NOMO-1 treated with DMSO at 0.1 percent for 48 hours (cell line): ENCODE measurements at regions not wholly inside any gene's neighbourhood (a gene's known extent, or its start where the extent isn't known, plus 50 kb on each side); places are given as distances from the start of the nearest gene placed in this dataset.
A peak's percentile ranks its signal among the peaks of the same experiment; 100 is the strongest.
"Not testable (repeated sequence)": the region's sequence is repeated elsewhere in the genome, so short reads cannot be mapped to it uniquely, and the experiment has no call there.

Experiments
- DNase-seq: peaks from one replicate; lab custom pipeline; 2025; ENCODE audit not compliant: unreplicated experiment; lab: John Stamatoyannopoulos, UW

- peak; percentile 71 for DNase-seq
Observed at GRCh38 chr1:145191272-145191675, 50.7 kb downstream of the PPIAL4D start.

- not testable (repeated sequence) for DNase-seq
Observed at GRCh38 chr1:145189543-145190030, 52.4 kb downstream of the PPIAL4D start.

- DNase-seq, result peak; percentile 35
Observed at GRCh38 chr1:145188869-145189542, 53.0 kb downstream of the PPIAL4D start.

- not testable (repeated sequence) for DNase-seq
Observed at GRCh38 chr1:145182606-145183413, 59.2 kb downstream of the PPIAL4D start.

GRCh38 chr1:145176285-145176925 is 65.6 kb downstream of the PPIAL4D start:
- not testable (repeated sequence) for DNase-seq

GRCh38 chr1:145174377-145174776 is 67.6 kb downstream of the PPIAL4D start:
- not testable (repeated sequence) for DNase-seq

- DNase-seq, result not testable (repeated sequence)
Observed at GRCh38 chr1:145168220-145168848, 72.6 kb downstream of the FAM72D start.

GRCh38 chr1:145164360-145164759 is 68.6 kb downstream of the FAM72D start:
- DNase-seq, result not testable (repeated sequence)
